ENCODE measurements at regions not wholly inside any gene's neighbourhood (a gene's known extent, or its start where the extent isn't known, plus 50 kb on each side); places are given as distances from the start of the nearest gene placed in this dataset.
A peak's percentile ranks its signal among the peaks of the same experiment; 100 is the strongest.

DNA sequence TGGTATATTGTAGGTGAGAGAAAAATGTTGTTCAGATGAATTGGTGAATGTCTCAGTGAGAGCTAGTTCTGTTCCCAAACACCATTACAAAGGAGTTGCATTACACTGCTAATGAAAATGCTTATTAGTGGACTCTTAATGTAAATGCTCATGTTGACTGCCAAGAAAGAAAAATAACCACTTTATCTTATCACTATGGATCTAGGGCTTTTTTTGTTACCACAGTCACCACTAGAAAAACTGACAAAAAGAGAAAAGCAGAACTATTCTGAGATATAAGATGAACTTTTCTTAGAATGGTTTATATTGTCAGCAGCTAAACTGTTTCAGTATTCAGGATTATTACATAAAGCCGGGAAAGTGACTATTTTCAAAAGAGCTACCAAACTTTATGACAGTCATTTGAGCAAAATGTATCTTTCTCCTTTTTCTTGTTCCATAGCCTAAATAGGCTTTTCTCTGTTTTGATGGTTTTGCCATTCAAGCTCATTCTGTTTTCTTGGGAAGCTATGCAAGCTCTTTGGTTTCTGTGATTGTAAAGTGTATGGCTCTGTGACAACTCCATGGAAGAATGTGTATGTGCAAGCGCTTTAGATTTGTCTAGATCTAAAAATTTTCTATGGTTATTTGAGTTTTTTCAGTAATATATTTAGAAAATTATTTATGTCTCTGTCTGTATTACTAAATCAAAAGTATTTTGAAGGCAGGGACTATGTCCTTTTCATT is 64.2 kb upstream of the DPH5 start:
- DNase-seq, result no peak

DNA sequence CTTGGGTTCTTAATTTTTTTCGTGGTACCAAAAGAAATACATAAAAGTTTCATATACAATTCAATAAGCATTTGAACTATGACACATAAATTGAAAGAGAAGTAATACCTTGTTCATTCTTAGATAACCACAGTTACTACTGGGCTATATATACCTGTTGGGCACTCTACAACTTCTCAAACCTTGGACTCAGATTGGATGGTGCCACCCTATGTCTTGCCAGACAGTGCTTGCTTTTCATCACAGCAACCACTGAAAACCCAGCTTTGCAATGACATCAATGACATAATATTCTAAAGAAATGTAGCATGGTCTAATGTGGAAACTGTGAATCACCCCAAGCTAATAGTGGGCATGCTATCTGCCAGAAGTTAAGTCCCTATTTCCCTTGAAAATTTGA is 62.8 kb upstream of the DPH5 start:
- no peak for DNase-seq

DNA sequence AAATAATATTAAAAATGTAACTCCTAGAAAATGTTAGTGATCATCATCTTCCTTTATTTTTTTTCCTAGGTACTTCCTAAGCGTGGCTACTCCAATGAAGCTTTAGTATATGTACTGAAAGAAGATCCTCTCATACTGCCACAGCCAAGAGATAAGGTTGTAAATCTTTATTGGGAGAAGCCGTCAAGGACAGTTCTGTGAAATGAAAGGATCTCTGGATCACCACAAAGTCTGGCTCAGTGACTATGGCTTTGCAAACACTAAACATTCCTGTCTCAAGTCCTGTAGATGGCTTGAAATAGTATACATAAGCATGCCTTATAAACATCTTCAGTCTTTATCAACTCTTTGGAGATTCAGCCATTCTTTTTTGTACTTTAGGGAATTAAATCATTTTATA is 61.2 kb upstream of the DPH5 start:
- no peak for DNase-seq

DNA sequence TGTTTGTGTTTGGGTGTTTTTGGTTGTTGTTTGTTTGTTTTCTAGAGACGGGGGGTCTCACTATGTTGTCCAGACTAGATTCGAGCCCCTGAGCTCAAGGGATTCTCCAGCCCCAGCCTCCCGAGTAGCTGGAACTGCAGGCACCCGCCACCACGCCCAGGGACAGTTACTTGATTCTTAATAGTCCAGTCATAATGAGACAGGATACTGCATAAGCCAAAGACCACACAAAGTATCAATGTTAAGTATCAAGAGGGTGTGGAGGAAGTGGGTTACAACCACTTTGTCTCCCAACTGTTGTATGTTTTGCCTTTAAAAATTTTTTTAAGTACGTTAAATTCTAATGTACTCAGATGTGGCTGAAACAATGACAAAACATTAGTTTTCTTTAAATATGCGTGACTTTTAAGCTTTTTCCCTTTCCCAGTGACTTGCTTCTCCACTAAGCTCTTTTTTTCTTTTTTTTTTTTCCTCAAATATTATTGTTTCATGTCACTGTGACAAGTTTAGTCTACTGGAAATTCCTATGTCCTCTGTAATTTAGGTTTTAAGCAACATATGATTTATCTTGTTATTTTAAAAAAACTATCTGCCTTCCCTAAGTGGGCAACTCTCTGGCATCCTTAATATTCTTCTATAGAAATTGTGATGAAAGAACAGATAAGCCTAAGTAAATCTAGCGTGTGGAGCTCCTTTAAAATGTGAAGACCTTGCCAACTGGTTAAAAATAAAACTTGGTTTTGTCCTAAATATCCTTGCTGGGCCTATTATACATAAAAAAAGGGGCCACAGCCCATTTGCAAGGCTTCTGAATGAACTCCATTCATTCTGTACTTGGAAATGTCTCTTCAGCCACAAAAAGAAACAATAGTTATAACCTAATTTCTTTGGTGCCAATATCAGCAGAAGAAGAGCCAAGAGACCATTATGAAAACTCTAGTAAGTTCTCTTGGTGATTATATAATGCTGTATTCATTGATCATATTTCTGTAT is 56.2 kb upstream of the DPH5 start:
- peak in 1 of 58 donors; percentile 31 for DNase-seq

DNA sequence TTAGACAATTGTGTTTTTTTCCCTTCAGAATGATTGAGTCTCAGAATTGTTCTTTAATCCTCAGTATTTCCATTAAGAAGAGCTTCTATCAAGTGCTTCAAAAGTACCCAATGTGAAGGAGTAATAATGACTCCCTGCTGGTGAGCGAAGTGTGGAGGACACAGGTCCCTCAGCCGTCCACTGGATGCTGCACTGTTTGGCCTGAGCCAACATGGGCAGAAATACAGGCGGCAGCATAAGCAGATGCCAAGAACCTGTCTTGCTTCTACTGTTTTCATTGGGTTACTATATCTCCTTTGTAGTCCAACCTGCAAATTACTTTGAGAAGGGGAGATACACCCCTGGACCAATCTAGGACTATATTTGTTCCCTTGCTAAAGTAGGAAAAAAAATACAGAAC is 55.3 kb upstream of the DPH5 start:
- DNase-seq, result peak in 13 of 58 donors; percentile 1 to 30 (median 8)

DNA sequence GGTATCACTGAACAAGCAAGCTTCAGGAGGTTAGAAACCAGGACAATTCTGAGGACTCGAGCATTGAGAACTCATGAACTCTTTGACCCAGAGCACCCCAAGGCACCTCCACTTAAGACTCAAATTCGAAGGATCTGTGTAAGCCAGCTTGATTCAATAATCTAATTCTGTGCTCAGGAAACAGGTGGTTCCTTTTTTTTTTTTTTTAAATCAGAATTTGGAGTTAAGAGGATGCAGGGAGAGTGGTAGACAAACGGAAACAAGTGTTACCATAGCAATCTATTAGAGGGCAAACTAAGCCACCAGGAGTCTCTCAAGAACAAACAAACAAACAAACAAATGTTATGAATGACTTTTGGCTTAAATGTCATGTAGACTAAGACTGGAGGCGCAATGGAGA is 53.8 kb upstream of the DPH5 start:
- no peak for DNase-seq

DNA sequence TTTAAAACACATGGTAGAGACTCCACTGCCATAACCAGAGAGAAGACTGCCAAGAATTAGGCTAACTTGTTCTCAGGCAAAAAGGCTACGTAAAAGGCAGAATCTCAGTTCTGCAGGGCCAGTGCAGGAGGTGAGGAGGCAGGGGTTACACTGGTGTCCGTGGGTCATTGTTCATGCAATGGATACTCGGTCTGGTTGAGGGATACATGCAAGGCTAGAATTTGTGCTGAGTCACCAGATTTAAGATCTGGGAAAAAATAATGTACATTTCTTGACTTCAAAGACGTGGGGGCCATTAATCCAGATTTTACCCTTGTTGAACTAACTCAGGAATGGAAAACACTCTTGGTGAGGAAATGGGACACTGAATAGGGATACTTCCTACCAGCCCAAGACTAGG is 52.3 kb upstream of the DPH5 start:
- no peak for DNase-seq

DNA sequence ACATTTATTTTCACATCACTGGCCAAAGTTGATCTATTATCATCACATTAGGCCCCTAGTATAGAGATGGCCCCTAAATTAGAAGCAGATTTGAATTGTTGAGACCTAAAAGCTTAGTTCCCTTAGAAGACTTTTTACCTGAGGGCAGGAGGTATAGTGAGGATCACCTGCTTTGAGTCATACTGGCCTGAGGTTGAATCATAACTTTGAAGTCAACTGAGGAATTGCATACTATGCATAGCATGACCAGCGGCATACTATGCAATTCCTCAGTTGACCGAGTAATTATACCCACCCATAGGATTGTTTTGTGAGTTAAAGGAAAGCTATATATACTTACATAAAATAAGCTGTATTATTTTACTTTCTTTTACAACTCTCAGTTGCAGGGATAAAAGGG is 50.3 kb upstream of the DPH5 start:
- DNase-seq, result no peak

Measured in anterior cingulate cortex (tissue), 58 donors.